Right lobe of liver (tissue), 4 donors: ENCODE measurements at regions not wholly inside any gene's neighbourhood (a gene's known extent, or its start where the extent isn't known, plus 50 kb on each side); places are given as distances from the start of the nearest gene placed in this dataset.

Experiments
- CTCF ChIP-seq, 4 donors: fragments of 200-600 bp in 3 of 4; fragments of 450-650 bp in 1 of 4; IDR thresholded peaks; one replicate each; pipeline versions ENCODE4 v1.5.1 to v1.8.0; 2016 to 2022; ENCODE audit warnings: antibody characterized with exemption in 4 of 4, mild to moderate bottlenecking in 2 of 4
- POLR2A ChIP-seq: fragments of 450-650 bp; IDR thresholded peaks from one replicate; pipeline ENCODE4 v1.6.1; 2017; ENCODE audit warnings: antibody characterized with exemption, mild to moderate bottlenecking
- donor health status: DM: no; HTN: no; CAD: no.
- donor health status: DM: no; HTN: no; CAD: no.
- donor health status: DM: no; HTN: yes; CAD: no.

- TF ChIP-seq POLR2A (no peak), CTCF (IDR thresholded peaks at IDR 0.05) (no peak)
These were observed 101.4 kb downstream of the TNFAIP3 start for GRCh38 chr6:137968455-137968804.
